T-helper 2 cell (primary cell): ENCODE measurements at regions not wholly inside any gene's neighbourhood (a gene's known extent, or its start where the extent isn't known, plus 50 kb on each side); places are given as distances from the start of the nearest gene placed in this dataset.

Source experiments
- DNase-seq, 5 experiments: peaks; one replicate each; pipeline versions ENCODE4 v3.0.0 to v3.0.0-alpha.2; 2012 to 2022

DNA sequence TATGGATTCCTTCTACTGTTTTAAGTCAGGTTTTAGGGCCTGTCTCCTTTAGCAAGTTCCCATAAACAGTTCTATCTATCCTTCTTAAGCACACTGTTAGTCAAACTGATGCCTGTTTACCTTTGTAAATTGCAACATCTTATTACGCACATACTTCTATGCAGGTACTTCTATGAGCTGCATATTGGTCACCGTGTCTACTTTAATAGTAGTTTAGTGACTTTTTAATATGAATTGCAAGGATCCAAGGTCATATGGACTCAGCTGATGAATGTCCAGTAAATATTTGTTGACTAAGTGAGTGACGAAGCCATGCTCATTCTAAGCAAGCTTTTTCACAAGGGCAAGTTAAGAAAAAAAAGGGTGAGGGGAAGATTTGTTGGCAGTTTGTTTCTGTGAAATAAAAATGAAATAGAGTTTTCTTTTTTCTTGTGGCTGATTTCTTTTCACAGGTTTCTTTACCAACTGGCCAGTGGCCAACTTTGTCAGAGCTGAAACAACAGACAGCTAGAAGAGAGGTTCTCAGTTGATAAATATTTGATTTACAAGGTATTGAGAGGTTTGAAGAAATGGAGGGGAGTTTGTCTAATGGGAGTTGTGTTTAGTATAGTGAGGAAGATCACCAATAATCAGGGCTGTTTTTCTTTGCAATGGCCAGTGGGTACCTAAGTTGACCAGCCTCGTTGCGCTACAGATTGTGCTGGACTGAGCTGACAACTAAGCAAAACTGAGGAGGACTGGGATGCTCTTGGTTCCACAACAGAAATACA, 141.1 kb downstream of the SLC15A5 start:
- no peak for DNase-seq

DNA sequence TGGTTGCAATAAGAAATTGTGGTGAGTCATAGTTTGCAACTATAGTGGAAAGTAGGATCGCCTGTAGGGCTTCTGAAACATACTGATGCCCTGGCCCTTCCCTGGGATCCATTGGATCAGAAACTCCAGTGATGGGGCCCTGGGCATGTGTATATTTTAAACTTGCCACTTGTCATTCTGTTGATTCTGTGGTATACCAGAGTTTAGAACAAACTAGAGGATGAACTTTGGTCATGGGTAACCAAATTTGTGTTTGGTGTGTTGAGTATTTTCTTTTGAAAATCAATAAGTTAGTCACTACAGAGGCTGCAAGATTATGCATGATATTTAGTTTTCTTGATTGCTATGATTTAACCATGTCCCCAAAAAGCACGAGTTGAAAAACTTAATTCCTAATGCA, 142.2 kb downstream of the SLC15A5 start:
- no peak for DNase-seq

DNA sequence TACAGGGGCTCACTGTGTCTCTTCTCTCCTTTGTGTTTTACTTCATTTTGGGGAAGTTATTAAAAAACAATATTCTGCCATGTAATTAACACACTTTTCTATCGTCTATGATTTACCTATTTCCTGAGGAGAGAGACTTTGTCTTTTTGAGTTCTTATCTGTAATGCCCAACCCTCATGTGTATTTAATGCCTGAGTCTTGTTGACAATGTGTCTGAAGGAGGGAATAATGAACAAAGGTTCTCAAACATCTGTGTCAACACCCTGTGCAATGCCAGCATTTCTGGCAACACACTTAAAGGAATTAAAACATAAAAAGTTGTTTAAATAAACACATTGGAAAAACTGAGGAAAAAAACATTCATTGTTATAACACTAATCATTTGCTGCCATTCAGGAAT, 147.1 kb downstream of the SLC15A5 start:
- no peak for DNase-seq

DNA sequence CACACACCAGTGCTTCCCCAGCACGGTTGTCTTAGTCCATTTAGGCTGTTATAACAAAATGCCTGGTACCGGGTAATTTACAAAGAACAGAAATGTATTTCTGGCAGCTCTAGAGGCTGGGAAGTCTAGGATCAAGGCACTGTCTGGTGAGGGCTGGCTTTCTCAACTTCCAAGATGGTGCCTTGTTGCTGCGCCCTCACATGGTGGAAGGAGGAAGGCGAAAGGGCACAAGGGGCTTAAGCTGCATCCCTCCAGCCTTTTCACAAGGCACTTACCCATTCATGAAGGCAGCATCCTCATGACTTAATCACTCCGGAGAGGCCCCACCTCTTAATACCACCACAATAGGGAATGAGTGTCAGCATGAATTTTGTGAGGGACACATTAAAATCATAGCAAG, 155.5 kb downstream of the SLC15A5 start:
- DNase-seq, result no peak

DNA sequence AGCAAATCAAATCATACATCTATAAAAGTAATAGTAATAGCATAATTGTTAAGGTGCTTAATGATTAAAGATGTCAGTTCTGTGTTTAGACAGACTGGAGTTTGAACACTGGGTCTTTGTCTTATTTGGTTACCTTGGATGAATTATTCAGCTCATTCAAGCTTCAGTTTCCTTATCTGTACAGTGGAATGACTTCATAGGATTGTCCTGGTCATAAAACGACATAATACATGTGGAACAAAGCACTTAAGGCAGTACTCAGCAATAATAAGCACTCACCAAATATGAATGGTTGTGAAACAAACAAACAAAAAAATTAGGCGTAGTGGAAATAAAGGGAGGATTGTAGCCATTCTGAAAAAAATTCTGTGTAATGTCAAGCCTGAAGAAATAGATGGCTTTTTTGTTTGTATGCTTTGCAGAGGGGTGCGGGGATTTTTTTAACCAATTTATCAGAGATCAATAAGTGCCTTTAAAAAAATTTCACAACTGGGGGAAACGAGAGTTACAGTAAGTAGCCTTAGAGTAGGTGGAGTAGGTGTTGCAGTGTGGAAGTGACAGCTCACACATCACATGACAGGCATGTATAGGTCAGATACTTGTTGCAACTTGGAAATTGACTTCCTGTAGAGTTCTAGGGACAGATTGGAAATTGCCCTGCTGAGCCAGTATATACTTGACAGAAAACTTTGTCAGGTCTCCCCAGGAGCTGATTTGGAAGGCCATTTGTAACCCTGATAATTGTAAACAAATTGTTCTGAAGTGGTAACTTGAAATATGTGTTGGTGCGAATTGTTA, 157.7 kb downstream of the SLC15A5 start:
- no peak for DNase-seq

DNA sequence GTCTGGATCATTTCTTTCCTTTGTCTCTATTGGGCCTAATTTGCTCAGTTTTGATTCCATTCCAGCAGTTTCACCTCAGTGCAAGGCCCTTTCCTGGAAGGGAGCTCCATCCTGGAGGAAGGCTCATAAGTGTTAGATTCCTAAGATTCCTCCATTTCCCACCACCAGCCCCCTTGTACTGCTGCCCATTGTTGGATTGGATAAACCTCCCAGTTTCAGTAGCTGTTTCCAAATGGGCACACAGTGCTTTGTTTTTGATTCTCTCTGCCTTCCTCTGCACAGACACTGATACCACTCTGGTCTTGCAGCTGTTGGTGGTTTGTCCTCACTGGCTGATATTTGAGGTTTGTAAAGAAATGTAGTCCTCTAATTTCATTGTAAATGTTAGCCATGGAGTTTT, 158.9 kb downstream of the SLC15A5 start:
- no peak for DNase-seq

DNA sequence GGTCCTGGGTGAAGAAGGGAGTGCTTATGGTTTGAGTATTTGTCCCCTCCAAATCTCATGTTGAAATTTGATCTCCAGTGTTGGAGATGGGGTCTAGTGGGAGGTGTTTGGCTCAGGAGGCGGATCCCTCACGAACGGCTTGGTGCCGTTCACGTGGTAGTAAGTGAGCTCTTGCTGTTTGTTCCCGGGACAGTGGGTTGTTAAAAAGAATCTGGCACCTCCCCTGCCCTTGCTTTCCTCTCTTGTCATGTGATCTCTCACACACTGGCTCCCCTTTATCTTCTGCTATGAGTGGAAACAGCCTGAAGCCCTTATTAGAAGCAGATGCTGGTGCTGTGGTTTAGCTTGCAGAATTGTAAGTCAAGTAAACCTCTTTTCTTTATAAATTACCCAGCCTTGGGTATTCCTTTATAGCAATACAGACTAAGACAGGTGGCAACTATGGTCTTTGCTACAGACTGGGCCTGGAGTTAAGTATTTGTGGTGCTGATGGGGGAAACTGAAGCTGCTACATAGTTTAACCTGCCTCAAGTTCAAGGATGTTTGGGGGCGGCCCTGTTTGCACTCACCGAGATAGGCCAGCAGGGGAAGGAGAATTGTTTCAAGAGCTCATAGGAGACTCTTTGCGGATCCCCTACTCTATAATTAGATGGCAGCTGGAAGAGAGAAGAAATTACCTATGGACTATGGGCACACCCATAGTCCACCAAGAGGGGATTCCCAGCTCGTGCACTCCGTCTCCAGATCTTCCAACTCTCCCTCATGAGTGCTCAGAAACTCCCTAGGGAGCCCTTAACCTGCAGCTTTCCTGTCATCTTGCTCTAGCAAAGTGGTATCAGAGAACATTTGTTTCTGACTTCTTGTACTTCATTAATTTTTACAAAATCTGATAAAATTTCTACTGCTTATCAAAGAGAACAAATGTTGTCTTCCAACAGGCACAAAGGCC, 164.6 kb downstream of the SLC15A5 start:
- DNase-seq, result no peak

DNA sequence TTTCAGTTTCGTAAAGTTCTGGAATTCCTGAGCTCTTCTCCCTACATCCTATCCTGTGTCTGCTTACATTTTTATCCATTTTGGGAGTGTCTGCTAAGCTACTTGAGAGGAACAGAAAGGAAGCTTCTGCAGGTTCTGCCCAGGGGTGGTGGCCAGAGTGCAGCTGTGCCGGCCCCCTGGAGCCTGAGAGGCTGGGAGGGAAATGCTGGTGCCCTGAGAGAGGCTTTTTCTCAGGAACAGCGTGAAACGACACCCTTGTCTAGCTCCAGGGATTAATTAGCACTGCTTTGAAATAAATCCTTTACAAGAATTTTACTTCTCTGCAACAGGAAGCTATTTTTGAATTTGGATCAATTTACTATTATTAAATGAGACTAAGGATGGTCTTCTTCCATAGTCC, 165.4 kb downstream of the SLC15A5 start:
- DNase-seq, result no peak

DNA sequence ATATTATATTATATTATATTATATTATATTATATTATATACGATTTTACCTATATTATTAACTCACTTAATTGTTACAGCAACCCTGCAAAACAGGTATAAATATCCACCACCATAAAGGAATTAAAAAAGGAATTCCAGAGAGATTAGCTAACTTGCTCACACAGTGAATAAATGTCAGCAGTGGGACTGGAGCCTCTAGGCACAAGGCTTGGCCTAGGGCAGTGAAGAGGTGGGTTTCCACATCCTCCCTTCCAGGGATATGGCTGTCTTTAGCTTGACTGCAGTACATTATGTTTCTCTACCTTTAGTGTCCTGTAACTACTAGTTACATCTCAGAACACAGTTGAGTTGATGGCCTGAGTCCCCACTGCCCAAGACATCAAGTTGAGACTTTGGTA, 166.9 kb downstream of the SLC15A5 start:
- DNase-seq, result no peak

DNA sequence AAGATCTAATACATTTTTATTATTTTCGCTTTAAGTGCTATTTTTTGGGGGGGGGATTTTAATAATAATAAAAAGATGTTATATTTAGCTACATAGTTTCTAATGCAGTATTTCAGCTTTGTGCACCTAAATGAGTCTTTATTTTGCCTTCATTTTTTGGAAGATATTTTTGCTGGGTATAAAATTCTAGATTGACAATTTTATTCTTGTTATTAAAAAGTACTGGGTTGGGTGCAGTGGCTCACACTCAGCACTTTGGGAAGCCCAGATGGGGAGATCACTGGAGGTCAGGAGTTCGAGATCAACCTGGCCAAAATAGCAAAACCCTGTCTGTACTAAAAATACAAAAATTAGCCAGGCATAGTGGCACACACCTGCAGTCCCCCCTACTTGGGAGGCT, 173.6 kb downstream of the SLC15A5 start:
- DNase-seq, result no peak

DNA sequence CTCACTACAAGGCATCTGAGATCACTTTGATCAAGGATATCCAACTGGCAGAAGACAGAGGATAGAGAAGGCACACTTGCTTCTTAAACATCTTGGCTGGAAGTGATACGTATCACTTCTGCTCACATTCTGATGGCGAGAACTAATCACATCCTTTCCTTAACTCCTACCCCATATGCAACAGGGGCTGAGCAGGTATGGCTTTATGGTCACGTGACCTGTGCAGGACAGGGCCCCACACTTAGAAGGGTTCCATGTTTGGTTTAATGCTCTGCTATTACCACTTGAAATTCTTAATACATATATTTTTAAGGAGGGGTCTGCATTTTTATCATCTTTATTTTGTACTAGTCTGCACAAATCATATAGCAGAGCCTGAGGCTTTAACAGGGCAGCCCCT, 177.3 kb downstream of the SLC15A5 start:
- no peak for DNase-seq

DNA sequence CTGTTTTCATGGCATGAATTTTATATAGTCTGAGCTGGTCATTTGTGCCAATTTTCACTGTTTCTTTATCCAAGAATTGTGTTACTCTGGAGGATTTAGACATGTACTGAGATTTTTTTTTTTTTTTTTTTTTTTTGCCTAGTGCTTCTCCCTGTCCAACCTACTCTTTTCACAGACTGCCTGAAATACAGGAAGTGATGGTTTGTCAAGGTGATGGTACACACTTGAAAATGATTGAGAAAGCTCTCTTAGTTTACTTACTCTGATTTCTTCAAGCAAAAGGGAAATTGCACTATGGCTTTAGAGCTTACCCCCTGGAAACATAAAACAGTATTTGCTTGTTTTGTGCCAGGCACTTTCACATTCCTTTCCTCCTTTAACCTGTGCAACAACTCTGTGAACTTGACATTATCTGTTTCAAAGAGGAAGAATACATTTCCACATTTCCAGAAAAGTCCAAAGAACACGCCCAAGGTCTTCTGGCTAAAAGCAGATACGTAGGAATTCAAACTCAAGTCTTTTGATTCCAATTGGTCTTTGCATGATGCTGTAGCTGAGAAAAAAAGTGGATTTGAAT, 181.1 kb downstream of the SLC15A5 start:
- no peak for DNase-seq

DNA sequence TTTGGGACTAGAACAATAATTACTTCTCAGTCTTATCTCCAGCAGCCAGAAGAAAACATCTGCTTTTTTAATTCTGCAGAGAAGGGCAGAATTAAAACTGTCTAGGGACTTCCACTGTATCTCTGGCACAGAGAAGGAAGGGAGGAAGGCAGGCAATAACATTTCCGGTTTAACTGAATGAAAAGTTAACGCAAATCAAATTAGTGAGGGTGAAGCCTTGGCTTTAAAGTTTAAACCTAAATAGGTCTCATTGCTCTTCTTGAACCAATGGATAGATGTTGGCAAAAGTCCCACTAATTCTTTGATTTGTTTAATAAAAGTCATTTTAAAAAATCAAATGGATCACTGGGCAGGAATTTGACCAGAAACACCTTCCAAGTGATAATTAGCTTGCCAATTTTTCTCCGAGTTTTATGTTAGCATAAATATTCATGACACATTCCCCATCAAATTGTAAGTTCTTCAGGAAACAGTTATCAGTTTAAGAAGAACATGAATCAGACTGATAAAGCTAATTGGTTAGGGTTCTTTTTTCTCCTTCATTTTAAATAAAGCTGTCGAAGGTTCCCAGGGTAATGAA, 181.9 kb downstream of the SLC15A5 start:
- DNase-seq, result no peak

DNA sequence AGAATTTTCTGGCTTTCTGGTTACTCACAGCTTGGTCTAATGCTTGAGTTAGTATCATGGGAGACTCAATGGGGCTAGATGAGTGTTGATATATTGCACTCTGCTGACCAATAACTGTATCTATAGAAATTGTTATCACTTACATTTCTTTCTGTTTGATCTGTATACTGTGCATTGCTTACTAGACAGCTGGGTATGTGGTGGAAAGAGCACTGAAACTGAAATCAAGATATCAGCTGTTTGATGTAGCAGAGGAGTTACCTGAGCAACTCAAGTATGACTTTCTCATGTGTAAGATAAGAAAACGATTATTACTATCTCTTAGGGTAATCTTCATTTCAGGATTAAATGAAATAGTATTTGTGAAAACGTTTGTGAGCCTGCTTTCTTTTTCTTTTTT, 183.0 kb downstream of the SLC15A5 start:
- peak in 1 of 5 experiments; percentile 19 for DNase-seq

DNA sequence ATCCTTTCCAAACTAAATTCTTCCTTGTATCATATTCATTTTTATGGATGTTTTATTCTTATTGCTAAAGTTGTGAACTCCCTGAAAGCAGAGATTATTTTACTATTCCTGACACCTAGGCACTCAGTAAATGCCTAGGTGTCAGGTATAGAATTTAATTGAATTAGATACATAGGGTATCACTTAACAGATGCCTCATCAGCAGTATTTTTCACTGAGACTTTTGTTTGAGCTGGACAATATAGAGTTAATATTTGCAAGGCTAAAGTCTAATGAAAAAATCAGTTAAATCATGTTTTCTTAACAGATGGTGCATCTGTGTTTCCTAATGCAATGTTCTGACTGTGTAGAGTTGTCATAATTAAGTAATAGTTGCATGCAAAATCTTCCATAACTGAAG, 182.7 kb downstream of the DERA start:
- no peak for DNase-seq

DNA sequence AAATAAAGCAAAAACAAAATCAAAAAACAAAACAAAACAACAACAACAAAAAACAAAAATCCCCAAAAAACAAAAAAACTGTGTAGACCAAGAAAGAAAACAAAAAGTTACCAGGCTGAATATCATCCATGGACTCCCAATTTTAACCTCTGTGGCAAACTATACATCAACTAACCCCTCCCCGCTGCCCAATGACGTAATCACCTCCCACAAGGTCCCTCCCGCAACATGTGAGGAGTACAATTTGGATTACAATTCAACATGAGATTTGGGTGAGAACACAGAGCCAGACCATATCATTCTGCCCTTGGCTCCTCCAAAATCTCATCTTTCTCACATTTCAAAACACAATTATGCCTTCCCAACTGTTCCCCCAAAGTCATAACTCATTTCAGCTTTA, 179.8 kb downstream of the DERA start:
- DNase-seq, result no peak

DNA sequence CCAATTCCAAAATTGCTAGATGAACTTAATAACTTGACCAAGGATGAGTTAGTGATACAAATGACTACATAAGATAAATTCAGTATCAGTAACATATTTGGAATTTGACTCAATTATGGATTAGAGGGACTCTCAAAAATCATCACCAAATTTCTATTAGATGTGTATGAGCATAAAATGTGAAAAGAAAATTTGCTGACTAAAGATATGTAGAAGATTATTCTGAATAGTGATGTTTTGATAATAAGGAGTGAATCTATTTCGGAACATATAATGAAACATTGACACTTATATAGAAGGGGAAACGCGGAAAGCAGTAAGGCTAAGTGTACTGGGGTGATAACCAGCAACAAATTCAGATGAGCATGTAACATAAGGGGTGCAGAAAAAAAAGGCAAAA, 177.3 kb downstream of the DERA start:
- DNase-seq, result no peak
